ENCODE measurements at regions not wholly inside any gene's neighbourhood (a gene's known extent, or its start where the extent isn't known, plus 50 kb on each side); places are given as distances from the start of the nearest gene placed in this dataset.

DNA sequence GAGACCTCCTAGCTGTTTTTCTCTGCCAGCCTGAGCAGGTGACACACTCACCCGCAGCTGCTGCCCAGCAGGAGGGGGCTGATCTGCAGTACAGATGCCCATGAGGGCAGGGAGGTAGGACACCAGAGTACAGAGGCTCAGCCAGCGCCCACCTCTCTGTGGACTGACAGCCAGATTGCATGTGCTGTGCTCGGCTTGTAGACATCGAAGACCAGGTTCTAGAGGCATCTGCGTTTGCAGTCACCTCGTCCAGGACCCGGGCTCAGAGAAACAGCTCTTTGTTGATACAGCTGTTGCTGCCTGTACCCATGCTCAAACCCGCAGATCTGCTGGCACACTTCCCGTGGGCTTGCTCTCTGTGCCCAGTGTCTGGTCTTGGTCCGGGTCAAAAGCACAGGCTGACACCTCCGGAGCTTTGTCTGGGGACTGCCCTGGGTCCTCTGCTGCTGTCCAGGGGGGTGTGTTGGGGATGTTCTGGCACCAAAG, 224.7 kb downstream of the GLRX3 start:
- 46% methylated on average over 11 of the region's 11 CpGs for WGBS
- ATAC-seq: no peak
- no peak for DNase-seq
- Histone ChIP-seq H3K9me3 (ENCODE audit: control insufficient read depth, low read length) (no peaks in the 10 kb centered on the region), H3K27ac (ENCODE audit: low read length) (no peak overlapping the region), H3K27me3 (ENCODE audit: control insufficient read depth, insufficient read depth) (no peaks in the 10 kb centered on the region), H3K4me1 (ENCODE audit: control insufficient read depth, insufficient read depth, low read length) (no peaks in the 10 kb centered on the region), H3K4me3 (ENCODE audit: low read length) (no peak overlapping the region)
- intact Hi-C loops (cut with DNase I): no loop called here

DNA sequence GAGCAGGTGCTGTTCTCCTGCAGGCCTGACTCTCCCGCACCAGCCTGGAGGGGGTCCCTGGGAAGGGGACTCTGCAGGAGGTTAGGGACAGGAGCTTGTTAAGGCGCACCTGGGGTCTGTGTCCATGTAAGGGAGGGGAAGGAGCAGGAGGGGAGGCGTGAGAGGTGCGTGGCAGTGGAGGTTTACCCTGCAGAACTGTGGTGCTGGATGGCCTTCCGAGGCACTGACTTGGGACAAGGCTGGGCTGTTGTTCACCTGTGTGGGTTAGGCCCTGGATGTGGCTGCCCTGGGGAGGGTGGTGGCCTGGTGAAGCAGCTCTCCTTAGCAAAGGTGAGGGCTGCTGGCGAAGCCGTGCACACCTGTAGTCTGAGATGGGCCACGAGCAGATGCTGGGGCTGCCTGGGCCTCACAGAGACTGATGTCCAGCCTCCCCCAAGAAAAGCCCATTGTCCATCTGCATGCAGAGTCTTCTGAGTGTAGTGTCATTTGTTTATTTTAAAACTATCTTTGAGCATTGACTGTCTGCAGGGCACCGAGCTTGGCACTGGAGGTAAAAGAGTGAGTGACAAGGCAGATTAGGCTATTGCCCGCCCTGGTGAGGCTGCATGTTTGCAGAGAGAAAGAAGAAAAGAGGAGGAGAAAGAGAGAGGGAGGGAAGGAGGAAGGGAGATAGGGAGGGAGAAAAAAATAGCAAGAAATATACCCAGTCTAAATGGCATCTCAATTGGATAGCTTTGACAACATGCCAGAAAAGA, 225.3 kb downstream of the GLRX3 start:
- Histone ChIP-seq H3K4me1 (ENCODE audit: control insufficient read depth, insufficient read depth, low read length) (no peaks in the 10 kb centered on the region), H3K4me3 (ENCODE audit: low read length) (no peak overlapping the region), H3K27me3 (ENCODE audit: control insufficient read depth, insufficient read depth) (no peaks in the 10 kb centered on the region), H3K27ac (ENCODE audit: low read length) (no peak overlapping the region), H3K9me3 (ENCODE audit: control insufficient read depth, low read length) (no peaks in the 10 kb centered on the region)
- 65% methylated on average over 10 of the region's 10 CpGs for WGBS
- ATAC-seq (no peak), DNase-seq (no peak)
- intact Hi-C loops (cut with DNase I): no loop called here

DNA sequence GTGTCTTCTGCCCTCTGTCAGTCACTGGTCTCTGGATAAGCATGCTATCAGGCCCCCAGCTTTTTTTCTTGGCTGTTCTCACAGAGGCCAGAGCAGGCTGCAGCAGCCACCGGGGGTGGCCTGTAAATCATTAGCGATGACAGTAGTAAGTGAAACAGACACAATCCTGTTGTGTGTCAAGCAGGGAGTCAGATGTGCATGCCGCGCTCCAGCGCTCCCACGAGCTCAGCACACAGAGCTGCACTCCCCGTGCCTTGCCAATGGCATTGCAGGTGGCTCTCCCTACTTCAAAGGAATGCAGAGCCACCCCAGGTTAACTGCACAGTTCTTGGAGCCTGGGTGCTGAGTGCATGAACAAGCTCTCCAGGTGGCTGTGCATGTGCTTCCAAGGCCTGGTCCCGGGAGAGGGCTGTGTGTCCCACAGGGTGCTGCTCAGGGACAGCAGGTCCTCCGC, 226.1 kb downstream of the GLRX3 start:
- ATAC-seq (peak in 1 of 2 donors; percentile 70), DNase-seq (peak in 1 of 3 donors; percentile 52)
- 22% methylated on average over 9 of the region's 9 CpGs for WGBS
- no peaks in the 10 kb centered on the region for H3K27me3 ChIP-seq (ENCODE audit: control insufficient read depth, insufficient read depth)
- H3K4me1 ChIP-seq (ENCODE audit: control insufficient read depth, insufficient read depth, low read length): no peaks in the 10 kb centered on the region
- H3K4me3 ChIP-seq (ENCODE audit: low read length): no peak overlapping the region
- no peak overlapping the region for H3K27ac ChIP-seq (ENCODE audit: low read length)
- intact Hi-C loops (cut with DNase I): no loop called here
- no peaks in the 10 kb centered on the region for H3K9me3 ChIP-seq (ENCODE audit: control insufficient read depth, low read length)

DNA sequence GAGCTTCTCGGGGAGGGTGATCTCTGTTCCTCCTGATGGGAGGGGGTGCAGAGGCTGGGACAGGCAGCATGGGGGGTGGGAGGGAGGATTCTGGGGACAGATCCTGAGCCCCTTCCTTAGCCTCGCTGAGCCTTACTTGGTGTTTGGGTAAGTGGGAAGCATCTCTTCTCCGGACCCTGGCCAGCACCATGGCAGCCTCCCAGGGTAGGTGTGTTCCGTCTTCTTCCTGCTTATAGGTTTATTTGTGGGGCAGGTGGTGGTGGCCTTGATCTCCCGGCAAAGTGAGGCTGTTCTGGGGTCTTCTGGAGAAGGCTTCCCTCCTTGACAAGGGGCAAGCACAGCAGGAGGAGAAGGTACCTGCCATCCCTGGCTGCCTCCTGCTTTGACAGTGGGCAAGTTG, 226.9 kb downstream of the GLRX3 start:
- no peak for DNase-seq
- ATAC-seq: no peak
- no peaks in the 10 kb centered on the region for H3K9me3 ChIP-seq (ENCODE audit: control insufficient read depth, low read length)

DNA sequence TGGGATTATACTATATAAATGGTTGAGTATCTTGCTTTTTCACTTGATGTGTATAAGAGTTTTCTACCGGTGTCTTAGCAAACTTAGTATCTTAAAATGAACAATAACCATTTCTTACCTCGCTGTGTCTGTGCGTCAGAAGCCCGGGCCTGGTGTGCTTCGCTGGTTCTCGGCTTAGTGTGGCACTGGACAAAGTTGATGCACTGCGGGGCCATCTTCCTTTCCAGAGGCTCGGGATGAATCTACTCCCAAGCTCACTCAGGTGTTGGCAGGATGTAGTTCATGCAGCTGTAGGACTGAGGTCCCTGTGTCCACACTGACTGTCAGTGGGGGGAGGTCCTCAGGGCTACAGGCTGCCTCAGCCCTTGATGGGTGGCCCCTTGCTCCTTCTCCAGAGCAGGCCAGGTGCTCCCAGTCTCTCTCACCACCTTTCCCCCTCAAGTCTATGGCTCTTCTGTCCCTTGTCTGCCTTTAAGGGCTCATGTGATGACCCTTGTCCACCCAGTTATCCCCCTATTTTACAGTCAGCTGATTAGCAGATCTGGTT, 227.8 kb downstream of the GLRX3 start:
- WGBS: 91% methylated on average over 8 of the region's 8 CpGs
- Histone ChIP-seq H3K4me3 (ENCODE audit: low read length) (no peak overlapping the region), H3K27me3 (ENCODE audit: control insufficient read depth, insufficient read depth) (no peaks in the 10 kb centered on the region), H3K9me3 (ENCODE audit: control insufficient read depth, low read length) (no peaks in the 10 kb centered on the region), H3K4me1 (ENCODE audit: control insufficient read depth, insufficient read depth, low read length) (no peaks in the 10 kb centered on the region), H3K27ac (ENCODE audit: low read length) (no peak overlapping the region)
- ATAC-seq: no peak
- DNase-seq: no peak
- intact Hi-C loops (cut with DNase I): no loop called here

More for the DNA sequence above, 226.9 kb downstream of the GLRX3 start:
- intact Hi-C loops (cut with DNase I): no loop called here
- Histone ChIP-seq H3K27me3 (ENCODE audit: control insufficient read depth, insufficient read depth) (no peaks in the 10 kb centered on the region), H3K27ac (ENCODE audit: low read length) (no peak overlapping the region), H3K4me3 (ENCODE audit: low read length) (no peak overlapping the region), H3K4me1 (ENCODE audit: control insufficient read depth, insufficient read depth, low read length) (no peaks in the 10 kb centered on the region)
- WGBS: 83% methylated on average over 5 of the region's 5 CpGs

DNA sequence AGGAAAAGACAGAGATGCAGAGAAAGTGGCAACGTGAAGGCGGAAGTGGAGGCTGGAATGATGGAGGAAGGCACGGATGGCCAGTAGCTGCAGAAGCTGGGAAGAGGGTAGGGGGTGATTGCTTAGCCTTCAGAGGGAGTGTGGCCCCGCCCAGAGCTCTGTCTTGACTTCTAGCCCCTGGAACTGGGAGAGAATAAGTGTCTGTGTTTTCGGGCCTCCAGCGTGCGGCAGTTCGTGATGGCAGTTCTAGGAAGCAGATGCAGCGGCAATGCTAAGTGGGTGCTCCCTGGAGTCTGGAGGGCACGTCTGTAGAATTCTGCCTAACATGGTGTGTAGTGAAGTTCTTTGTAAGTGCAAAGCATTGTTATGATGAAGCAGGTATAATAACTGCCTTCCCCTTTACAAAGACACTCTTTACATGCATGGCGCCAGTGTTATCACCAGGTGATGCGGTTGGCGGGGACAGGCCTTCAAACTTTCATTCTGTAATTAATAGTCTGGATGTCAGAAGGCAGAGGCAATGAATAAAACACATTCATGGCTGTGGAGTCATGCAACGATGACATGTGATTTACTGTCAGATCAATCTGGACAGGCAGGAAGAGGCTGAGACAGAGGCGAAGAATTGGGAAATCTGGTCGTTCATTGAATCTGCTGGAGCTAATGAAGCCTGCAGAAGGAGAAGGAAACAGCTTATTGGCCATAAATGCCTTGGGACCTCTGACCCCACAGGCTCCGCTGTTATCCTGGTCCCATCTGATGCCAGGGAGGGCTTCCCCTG, 228.6 kb downstream of the GLRX3 start:
- intact Hi-C loops (cut with DNase I): no loop called here
- DNase-seq (no peak), ATAC-seq (no peak)
- Histone ChIP-seq H3K4me3 (ENCODE audit: low read length) (no peak overlapping the region), H3K4me1 (ENCODE audit: control insufficient read depth, insufficient read depth, low read length) (no peaks in the 10 kb centered on the region), H3K9me3 (ENCODE audit: control insufficient read depth, low read length) (no peaks in the 10 kb centered on the region), H3K27ac (ENCODE audit: low read length) (no peak overlapping the region), H3K27me3 (ENCODE audit: control insufficient read depth, insufficient read depth) (no peaks in the 10 kb centered on the region)
- WGBS: 72% methylated on average over 17 of the region's 17 CpGs

DNA sequence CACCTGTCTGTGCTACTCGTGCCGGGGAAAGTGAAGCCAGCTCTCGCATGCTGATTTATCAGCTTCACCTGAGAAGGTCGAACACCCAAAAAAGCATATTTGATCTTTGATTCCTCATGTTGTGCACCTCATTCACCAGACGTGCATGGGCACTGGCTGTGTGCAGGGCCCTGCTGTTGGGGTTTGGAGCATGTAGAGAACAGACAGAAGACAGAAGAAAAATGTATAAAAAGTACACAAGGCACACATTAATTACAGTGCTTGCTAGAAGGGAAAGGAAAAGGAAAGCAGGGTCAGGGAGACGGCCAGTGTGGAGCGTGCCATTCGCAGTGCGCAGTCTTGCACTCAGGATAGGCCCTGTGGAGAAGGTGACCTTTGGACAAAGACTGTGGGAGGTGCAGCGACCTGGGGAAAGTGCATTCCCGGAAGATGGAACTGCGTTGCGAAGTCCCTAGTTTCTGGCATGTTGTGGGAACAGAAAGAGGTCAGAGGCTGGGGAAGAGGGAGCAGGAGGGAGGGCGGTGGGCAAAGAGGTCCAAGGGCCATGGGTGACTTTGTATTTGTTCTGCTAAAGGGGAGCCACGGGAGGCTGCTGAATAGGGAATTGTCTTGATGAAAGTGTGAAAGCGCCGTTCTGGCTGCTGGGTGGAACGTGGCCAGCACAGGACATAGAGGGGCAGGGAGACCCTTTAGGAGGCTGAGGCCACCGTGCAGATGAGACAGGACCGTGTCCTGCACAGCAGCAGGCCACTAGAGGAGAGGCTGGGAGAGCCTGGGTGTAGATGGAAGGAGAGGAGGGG, 232.8 kb downstream of the GLRX3 start:
- H3K4me1 ChIP-seq (ENCODE audit: control insufficient read depth, insufficient read depth, low read length): no peaks in the 10 kb centered on the region
- 79% methylated on average over 20 of the region's 20 CpGs for WGBS

DNA sequence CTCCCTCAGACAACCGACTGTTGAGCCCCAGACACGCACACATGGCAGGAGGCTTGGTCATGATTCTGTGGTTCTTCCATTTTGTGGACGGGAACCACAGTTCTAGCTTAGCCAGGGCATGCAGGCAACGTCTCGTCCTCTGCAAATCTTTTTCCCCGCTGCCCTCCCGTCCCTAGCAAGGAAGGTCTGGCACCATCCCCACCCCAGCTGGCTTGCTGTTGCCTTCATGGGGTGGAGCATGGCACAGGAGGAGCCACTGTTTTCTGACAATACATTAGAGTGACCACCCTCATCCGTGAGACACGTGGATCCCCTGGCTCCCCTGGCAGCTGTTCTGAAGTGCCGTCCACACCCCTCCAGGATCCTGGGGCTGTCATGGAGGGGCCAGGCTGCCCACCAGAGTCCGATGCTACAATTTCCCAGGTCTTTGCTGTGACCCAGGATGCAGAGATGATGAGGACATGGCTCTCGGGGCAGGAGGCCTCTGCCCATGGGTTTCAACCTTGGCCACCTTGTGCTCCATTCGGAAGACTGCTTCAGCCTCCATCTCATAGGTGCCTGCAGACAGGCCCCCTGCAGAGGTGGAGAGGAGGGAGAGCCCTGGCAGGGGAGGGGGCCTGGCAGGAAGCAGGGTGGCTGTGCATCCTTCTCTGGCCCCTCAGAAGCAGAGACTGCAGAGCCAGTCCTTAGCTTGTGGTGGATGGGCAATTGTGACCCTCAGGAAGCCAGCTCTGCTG, 233.6 kb downstream of the GLRX3 start:
- WGBS: 73% methylated on average over 13 of the region's 13 CpGs
- ATAC-seq: no peak
- no peak for DNase-seq
- Histone ChIP-seq H3K4me1 (ENCODE audit: control insufficient read depth, insufficient read depth, low read length) (no peaks in the 10 kb centered on the region), H3K9me3 (ENCODE audit: control insufficient read depth, low read length) (no peaks in the 10 kb centered on the region), H3K4me3 (ENCODE audit: low read length) (no peak overlapping the region), H3K27ac (ENCODE audit: low read length) (no peak overlapping the region), H3K27me3 (ENCODE audit: control insufficient read depth, insufficient read depth) (no peaks in the 10 kb centered on the region)
- intact Hi-C loops (cut with DNase I): no loop called here

More for the DNA sequence above, 232.8 kb downstream of the GLRX3 start:
- DNase-seq (no peak), ATAC-seq (no peak)
- intact Hi-C loops (cut with DNase I): no loop called here
- Histone ChIP-seq H3K27ac (ENCODE audit: low read length) (no peak overlapping the region), H3K4me3 (ENCODE audit: low read length) (no peak overlapping the region), H3K27me3 (ENCODE audit: control insufficient read depth, insufficient read depth) (no peaks in the 10 kb centered on the region), H3K9me3 (ENCODE audit: control insufficient read depth, low read length) (no peaks in the 10 kb centered on the region)

DNA sequence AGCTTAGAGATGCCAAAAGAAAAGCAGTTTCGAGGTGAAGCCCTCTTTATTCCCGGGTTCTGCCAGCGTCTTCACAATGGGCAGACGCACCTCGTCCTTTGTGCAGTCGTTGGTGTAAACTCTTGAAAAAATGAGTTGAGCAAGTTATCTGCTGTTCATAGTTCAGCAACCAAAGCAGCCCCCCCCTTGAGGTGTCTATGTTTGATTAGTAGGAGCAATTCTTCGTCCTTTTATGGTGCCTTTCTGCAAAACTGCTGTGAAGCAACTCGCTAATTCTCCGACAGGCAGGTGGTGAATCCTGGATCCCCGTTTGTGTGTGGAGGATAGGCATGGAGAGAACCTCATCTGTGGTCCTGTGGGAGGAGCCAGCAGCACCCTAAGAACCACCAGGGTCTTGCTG, 234.5 kb downstream of the GLRX3 start:
- no peak for ATAC-seq
- Histone ChIP-seq H3K4me3 (ENCODE audit: low read length) (no peak overlapping the region), H3K9me3 (ENCODE audit: control insufficient read depth, low read length) (no peaks in the 10 kb centered on the region), H3K4me1 (ENCODE audit: control insufficient read depth, insufficient read depth, low read length) (no peaks in the 10 kb centered on the region), H3K27me3 (ENCODE audit: control insufficient read depth, insufficient read depth) (no peaks in the 10 kb centered on the region), H3K27ac (ENCODE audit: low read length) (no peak overlapping the region)
- 80% methylated on average over 10 of the region's 10 CpGs for WGBS
- DNase-seq: no peak
- intact Hi-C loops (cut with DNase I): no loop called here

DNA sequence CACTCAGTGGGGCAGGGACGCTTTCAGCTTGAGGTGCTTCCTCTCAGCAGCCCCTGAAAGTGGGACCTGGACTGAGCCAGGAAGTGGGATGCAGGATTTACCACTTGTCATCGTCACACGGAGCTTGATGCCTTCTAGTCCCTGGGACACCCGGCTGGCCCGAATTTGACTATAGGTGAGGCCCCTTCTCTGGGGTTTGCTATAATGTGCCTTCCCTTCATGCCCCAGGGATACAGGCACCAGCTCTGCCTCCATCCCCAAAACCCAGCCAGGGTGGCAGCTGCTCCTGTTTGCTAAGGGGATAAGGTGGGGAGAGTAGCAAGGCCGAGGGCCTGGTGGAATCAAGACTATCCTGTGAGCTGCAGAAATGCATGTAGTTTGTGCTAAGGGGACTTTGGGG, 235.0 kb downstream of the GLRX3 start:
- intact Hi-C loops (cut with DNase I): no loop called here
- whole genome bisulfite sequencing: 65% methylated on average over 6 of the region's 6 CpGs
- no peak overlapping the region for H3K27ac ChIP-seq (ENCODE audit: low read length)
- ATAC-seq: no peak
- H3K27me3 ChIP-seq (ENCODE audit: control insufficient read depth, insufficient read depth): no peaks in the 10 kb centered on the region
- H3K4me3 ChIP-seq (ENCODE audit: low read length): no peak overlapping the region
- no peaks in the 10 kb centered on the region for H3K9me3 ChIP-seq (ENCODE audit: control insufficient read depth, low read length)
- DNase-seq: no peak
- H3K4me1 ChIP-seq (ENCODE audit: control insufficient read depth, insufficient read depth, low read length): no peaks in the 10 kb centered on the region
